AG10803 (cell line): ENCODE measurements at regions not wholly inside any gene's neighbourhood (a gene's known extent, or its start where the extent isn't known, plus 50 kb on each side); places are given as distances from the start of the nearest gene placed in this dataset.

Experiments used
- DNase-seq: peaks from one replicate; pipeline ENCODE4 v3.0.0; 2010; ENCODE audit warnings: low read depth
- H3K4me3 ChIP-seq: 2 replicates; pipeline ENCODE4 v1.5.1; 2011; ENCODE audit warnings: mild to moderate bottlenecking, low read length, control low read depth
- TF ChIP-seq, protein P1 (sequence below): conservative IDR thresholded peaks from 2 replicates; pipeline ENCODE4 v1.5.1; 2011; ENCODE audit warnings: mild to moderate bottlenecking, low read length, control low read depth, inconsistent platforms

DNA sequence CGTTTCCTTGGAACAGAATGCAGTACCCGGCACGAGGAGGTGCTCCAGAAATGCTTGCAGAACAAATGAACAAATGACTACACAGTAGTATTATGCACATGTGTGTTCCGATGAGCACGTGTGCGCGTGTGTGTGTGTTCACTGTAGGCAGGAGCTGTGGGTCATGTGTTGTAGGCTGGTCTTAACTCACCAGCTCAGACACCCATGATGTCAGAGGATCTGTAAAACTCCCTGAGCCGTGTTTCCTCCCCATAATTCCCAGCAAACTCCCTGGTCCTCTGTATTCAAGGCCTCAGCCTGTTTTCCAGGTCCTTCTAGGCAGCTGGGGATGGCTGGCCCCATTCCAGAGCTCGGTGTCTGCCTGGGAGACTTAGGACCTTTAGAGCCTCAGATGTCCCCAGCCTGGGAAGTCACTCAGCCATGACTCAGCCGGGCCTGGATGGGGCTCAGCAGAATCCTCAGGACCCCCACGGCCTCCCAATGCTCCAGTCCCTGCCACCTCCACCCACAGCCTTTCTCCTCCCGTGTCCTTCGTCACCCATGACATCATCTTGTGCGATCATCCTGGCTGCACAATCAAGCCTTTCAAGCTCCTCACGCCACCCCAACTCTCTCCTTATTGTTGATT lies 475.0 kb upstream of the SULF2 start:
- no peak overlapping the region for H3K4me3 ChIP-seq
- DNase-seq, result no peak
- TF ChIP-seq, protein P1, sequence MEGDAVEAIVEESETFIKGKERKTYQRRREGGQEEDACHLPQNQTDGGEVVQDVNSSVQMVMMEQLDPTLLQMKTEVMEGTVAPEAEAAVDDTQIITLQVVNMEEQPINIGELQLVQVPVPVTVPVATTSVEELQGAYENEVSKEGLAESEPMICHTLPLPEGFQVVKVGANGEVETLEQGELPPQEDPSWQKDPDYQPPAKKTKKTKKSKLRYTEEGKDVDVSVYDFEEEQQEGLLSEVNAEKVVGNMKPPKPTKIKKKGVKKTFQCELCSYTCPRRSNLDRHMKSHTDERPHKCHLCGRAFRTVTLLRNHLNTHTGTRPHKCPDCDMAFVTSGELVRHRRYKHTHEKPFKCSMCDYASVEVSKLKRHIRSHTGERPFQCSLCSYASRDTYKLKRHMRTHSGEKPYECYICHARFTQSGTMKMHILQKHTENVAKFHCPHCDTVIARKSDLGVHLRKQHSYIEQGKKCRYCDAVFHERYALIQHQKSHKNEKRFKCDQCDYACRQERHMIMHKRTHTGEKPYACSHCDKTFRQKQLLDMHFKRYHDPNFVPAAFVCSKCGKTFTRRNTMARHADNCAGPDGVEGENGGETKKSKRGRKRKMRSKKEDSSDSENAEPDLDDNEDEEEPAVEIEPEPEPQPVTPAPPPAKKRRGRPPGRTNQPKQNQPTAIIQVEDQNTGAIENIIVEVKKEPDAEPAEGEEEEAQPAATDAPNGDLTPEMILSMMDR, result no peak

- DNase-seq, result no peak
- TF ChIP-seq, protein P1, result no peak
- H3K4me3 ChIP-seq, result no peak overlapping the region
These were observed 474.2 kb upstream of the SULF2 start for GRCh38 chr20:48259456-48259855.

GRCh38 chr20:48257833-48258232 lies 472.6 kb upstream of the SULF2 start:
- no peak overlapping the region for H3K4me3 ChIP-seq
- no peak for DNase-seq
- TF ChIP-seq, protein P1, result no peak

DNA sequence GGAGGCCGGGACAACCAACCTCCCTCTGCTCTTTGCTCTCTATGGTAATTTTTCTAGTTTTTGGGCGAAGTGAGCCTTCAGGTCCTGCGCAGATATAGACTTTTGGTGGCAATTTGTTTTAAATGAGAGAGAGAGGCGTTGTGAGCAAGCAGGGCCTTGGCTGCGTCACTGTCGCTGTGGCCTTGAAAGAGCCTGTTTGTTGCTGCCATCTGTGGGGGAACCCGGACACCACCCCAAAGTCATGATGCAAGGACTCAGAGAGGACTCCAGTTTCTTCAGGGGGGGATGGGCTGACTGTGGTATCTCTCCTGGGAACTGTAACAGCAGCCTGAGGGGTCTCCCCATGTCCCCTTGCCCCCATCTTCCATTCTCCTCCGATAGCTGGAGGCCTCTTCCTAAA lies 462.7 kb upstream of the SULF2 start:
- DNase-seq, result no peak
- TF ChIP-seq, protein P1, result no peak
- no peak overlapping the region for H3K4me3 ChIP-seq

- peak; percentile 7 for DNase-seq
- TF ChIP-seq, protein P1, result no peak
- no peak overlapping the region for H3K4me3 ChIP-seq
These were observed 460.9 kb upstream of the SULF2 start for GRCh38 chr20:48246061-48246790.

- TF ChIP-seq, protein P1, result no peak
- DNase-seq, result no peak
- H3K4me3 ChIP-seq, result no peak overlapping the region
These were observed 457.3 kb upstream of the SULF2 start for GRCh38 chr20:48242623-48243022.

- DNase-seq, result no peak
- TF ChIP-seq, protein P1, result no peak
- H3K4me3 ChIP-seq, result no peak overlapping the region
These were observed 456.2 kb upstream of the SULF2 start for GRCh38 chr20:48241482-48241881.
